Endothelial cell of umbilical vein (primary cell): ENCODE measurements at regions not wholly inside any gene's neighbourhood (a gene's known extent, or its start where the extent isn't known, plus 50 kb on each side); places are given as distances from the start of the nearest gene placed in this dataset.

Experiments
- BruUV-seq: library from RNA; stranded (reverse); fragments of 400-500 nt; replicated peaks from 2 replicates; lab custom pipeline; 2021; lab: Mats Ljungman, UMichigan
- CTCF ChIA-PET: fragments of 300-600, 350-600 bp; sonication (Branson Sonifier 250); formaldehyde crosslinking; loops from one replicate; lab custom pipeline; 2021; ENCODE audit warnings: antibody characterized with exemption, inconsistent platforms; lab: Charles Lee
- POLR2A ChIA-PET: fragments of 300-600, 350-600 bp; sonication (Branson Sonifier 250); formaldehyde crosslinking; loops from one replicate; lab custom pipeline; 2021; ENCODE audit warnings: antibody characterized with exemption, inconsistent platforms; lab: Charles Lee
- DNase-seq: peaks from one replicate; pipeline ENCODE4 v3.0.0-alpha.2; 2011; ENCODE audit warnings: low read depth, low spot score
- FAIRE-seq: peaks from 2 replicates; lab custom pipeline; 2011; peaks lifted over from hg19 to GRCh38; lab: Jason Lieb, UNC
- H2AFZ ChIP-seq: 2 replicates; pipeline ENCODE4 v1.6.0; 2012; ENCODE audit warnings: low read depth, low read length, control low read depth, inconsistent platforms
- H3K27ac ChIP-seq: 2 replicates; pipeline ENCODE4 v1.5.1; 2011; ENCODE audit warnings: low read depth, mild to moderate bottlenecking, control low read depth, low read length, moderate library complexity; ENCODE audit not compliant: insufficient read depth
- H3K27me3 ChIP-seq, 2 experiments: 2 replicates each; pipeline versions ENCODE4 v1.6.0 to v1.6.1; 2011; ENCODE audit warnings: low read length in 2 of 2, mixed read lengths in 1 of 2; ENCODE audit not compliant: control insufficient read depth in 2 of 2, insufficient read depth in 2 of 2
- H3K36me3 ChIP-seq, 2 experiments: 2 replicates in 1 of 2; 3 replicates in 1 of 2; pipeline ENCODE4 v1.5.1; 2011; ENCODE audit warnings: low read length in 2 of 2, mild to moderate bottlenecking in 1 of 2, moderate library complexity in 1 of 2; ENCODE audit not compliant: control insufficient read depth in 2 of 2, insufficient read depth in 2 of 2; ENCODE audit errors: extremely low read depth in 1 of 2
- H3K4me1 ChIP-seq: 3 replicates; pipeline ENCODE4 v1.5.1; 2011; ENCODE audit warnings: mild to moderate bottlenecking, low read length; ENCODE audit not compliant: control insufficient read depth, insufficient read depth; ENCODE audit errors: extremely low read depth
- H3K4me2 ChIP-seq: 2 replicates; pipeline ENCODE4 v1.6.1; 2011; ENCODE audit warnings: low read length, control low read depth, mixed read lengths; ENCODE audit not compliant: insufficient read depth
- H3K4me3 ChIP-seq, 3 experiments: fragments of 200-600 bp in 1 of 3; sonication (generic), shearing (Covaris generic) in 1 of 3; replicated peaks in 1 of 3; 2 replicates each; pipeline ENCODE4 v1.5.1; 2011 to 2016; ENCODE audit warnings: control low read depth in 3 of 3, low read length in 3 of 3, mild to moderate bottlenecking in 2 of 3, inconsistent platforms in 1 of 3, low read depth in 1 of 3, moderate library complexity in 1 of 3; ENCODE audit not compliant: insufficient read depth in 1 of 3
- H3K79me2 ChIP-seq: 2 replicates; pipeline ENCODE4 v1.6.0; 2012; ENCODE audit warnings: low read length, inconsistent platforms; ENCODE audit not compliant: control insufficient read depth, insufficient read depth
- H3K9ac ChIP-seq: replicated peaks from 2 replicates; pipeline ENCODE3; 2011; ENCODE audit warnings: low read length, control low read depth; ENCODE audit not compliant: insufficient read depth; ENCODE audit errors: extremely low read depth
- H3K9me1 ChIP-seq: replicated peaks from 3 replicates; pipeline ENCODE4 v1.6.0; 2011; ENCODE audit warnings: mild to moderate bottlenecking, low read length; ENCODE audit not compliant: control insufficient read depth, insufficient read depth; ENCODE audit errors: extremely low read depth
- H3K9me3 ChIP-seq: replicated peaks from 2 replicates; pipeline ENCODE4 v1.5.1; 2012; ENCODE audit warnings: low read length, inconsistent platforms; ENCODE audit not compliant: control insufficient read depth, insufficient read depth
- H4K20me1 ChIP-seq: replicated peaks from 2 replicates; pipeline ENCODE3; 2011; ENCODE audit warnings: mild to moderate bottlenecking, low read length; ENCODE audit not compliant: control insufficient read depth, insufficient read depth; ENCODE audit errors: extremely low read depth
- EZH2 ChIP-seq: IDR thresholded peaks from 2 replicates; pipeline ENCODE4 v1.6.1; 2012; ENCODE audit warnings: borderline replicate concordance, low read depth, mild to moderate bottlenecking, moderate library complexity, low read length, inconsistent platforms; ENCODE audit not compliant: severe bottlenecking
- FOS ChIP-seq: IDR thresholded peaks from 2 replicates; pipeline ENCODE4 v1.6.1; 2011; ENCODE audit warnings: mild to moderate bottlenecking, low read length, moderate library complexity, borderline replicate concordance; ENCODE audit not compliant: insufficient read depth
- GATA2 ChIP-seq: IDR thresholded peaks from 2 replicates; pipeline ENCODE4 v1.7.0; 2011; ENCODE audit warnings: low read depth, mild to moderate bottlenecking, moderate library complexity, mixed read lengths, low read length; ENCODE audit not compliant: insufficient read length, insufficient read depth
- JUN ChIP-seq: IDR thresholded peaks from 2 replicates; pipeline ENCODE4 v1.6.1; 2011; ENCODE audit warnings: borderline replicate concordance, low read depth; ENCODE audit not compliant: insufficient read length, insufficient read depth
- MYC ChIP-seq: IDR thresholded peaks from one replicate; pipeline ENCODE4 v1.6.1; 2011; ENCODE audit warnings: mild to moderate bottlenecking, low read depth, low read length
- POLR2A ChIP-seq: IDR thresholded peaks from 2 replicates; pipeline ENCODE4 v1.6.1; 2012; ENCODE audit warnings: low read depth, mild to moderate bottlenecking, control low read depth, low read length
- POLR2AphosphoS5 ChIP-seq: IDR thresholded peaks from 2 replicates; pipeline ENCODE4 v1.6.1; 2012; ENCODE audit warnings: low read depth, mild to moderate bottlenecking, control low read depth, low read length, moderate library complexity; ENCODE audit not compliant: insufficient read depth
- dilution Hi-C: fragments of 300-500 bp; cut with MboI; formaldehyde crosslinking; loops from one replicate; pipeline ENCODE4 v1.15.0; 2019; ENCODE audit warnings: low sequenced_read_pairs; ENCODE audit not compliant: extremely low pct_ligation_motif_present
- intact Hi-C: fragments of 100-400 bp; cut with micrococcal nuclease; formaldehyde crosslinking; loops from one replicate; pipeline ENCODE4 v1.10.0; 2022
- TF ChIP-seq, protein P1 (sequence below): IDR thresholded peaks from 2 replicates; pipeline ENCODE4 v1.6.1; 2011; ENCODE audit not compliant: insufficient read depth, insufficient read length
- TF ChIP-seq, protein P2 (sequence below), 2 donors: IDR thresholded peaks; 1 replicate in 1 of 2; 2 replicates in 1 of 2; pipeline ENCODE4 v1.5.1; 2011; ENCODE audit warnings: low read length in 2 of 2, mild to moderate bottlenecking in 2 of 2, moderate library complexity in 2 of 2, control low read depth in 1 of 2, inconsistent platforms in 1 of 2, low read depth in 1 of 2; ENCODE audit not compliant: insufficient read depth in 1 of 2; ENCODE audit errors: extremely low read depth in 1 of 2

DNA sequence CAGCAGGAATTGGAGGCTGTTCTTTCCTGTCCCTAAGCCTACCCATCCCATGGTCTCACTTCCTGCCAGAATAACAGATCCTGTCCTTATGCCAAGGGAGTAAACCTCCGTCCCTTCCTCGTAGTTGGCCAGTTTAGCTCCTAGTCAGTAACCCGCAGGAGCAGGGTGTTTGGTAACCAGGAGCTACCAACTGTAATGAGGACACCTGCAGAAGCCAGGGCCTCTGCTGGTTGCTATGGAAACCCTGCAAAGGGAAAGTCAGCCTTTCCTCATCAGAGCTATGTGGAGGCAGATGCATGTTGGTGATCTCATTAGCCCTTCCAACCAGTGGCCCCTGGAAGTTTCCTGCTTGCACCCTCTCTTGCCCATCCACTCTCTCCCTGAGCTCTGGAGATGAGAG lies 368.2 kb upstream of the SULF2 start:
- H4K20me1 ChIP-seq: no peaks in the 10 kb centered on the region
- FAIRE-seq (no peak), DNase-seq (no peak)
- TF ChIP-seq, protein P1, sequence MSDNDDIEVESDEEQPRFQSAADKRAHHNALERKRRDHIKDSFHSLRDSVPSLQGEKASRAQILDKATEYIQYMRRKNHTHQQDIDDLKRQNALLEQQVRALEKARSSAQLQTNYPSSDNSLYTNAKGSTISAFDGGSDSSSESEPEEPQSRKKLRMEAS: no peak
- TF ChIP-seq MYC (no peak), EZH2 (no peak)
- no peak overlapping the region for H3K4me3 ChIP-seq
- no peaks in the 10 kb centered on the region for H3K27me3 ChIP-seq
- intact Hi-C loops: no loop called here
- H3K9ac ChIP-seq: no peak overlapping the region
- no peaks in the 10 kb centered on the region for H3K4me1 ChIP-seq
- dilution Hi-C loops: no loop called here
- H3K36me3 ChIP-seq: no peaks in the 10 kb centered on the region
- H2AFZ ChIP-seq: no peak overlapping the region
- no peak overlapping the region for H3K4me2 ChIP-seq
- ChIA-PET POLR2A (no interaction called here), CTCF (no interaction called here)
- H3K9me3 ChIP-seq: no peaks in the 10 kb centered on the region
- H3K79me2 ChIP-seq: no peaks in the 10 kb centered on the region
- no TSS peak for BruUV-seq
- H3K9me1 ChIP-seq: no peaks in the 10 kb centered on the region
- no peak overlapping the region for H3K27ac ChIP-seq

DNA sequence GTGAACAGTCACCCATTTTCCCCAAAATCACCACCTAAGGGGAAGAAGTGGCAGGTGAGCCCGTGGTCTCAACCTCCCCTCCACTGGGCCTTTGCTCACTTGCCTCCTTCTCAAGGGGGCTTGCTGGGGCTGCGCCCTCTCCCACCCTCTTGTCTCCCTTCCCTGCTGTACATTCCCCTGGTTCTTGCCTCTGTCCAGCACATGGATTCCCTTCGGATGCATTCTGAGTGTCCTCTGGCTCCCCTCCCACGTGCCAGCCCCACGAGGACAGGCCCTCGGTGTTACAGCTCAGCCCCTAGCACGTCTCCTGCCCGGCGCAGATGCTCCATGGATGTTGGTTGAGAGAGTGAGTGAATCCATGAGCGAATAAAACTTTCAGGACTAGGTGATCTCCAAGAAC lies 367.8 kb upstream of the SULF2 start:
- Histone ChIP-seq H3K79me2 (no peaks in the 10 kb centered on the region), H3K27ac (no peak overlapping the region), H3K9ac (no peak overlapping the region), H3K9me1 (no peaks in the 10 kb centered on the region), H3K4me1 (no peaks in the 10 kb centered on the region), H3K27me3 (no peaks in the 10 kb centered on the region), H3K9me3 (no peaks in the 10 kb centered on the region), H2AFZ (no peak overlapping the region), H3K4me2 (no peak overlapping the region), H3K4me3 (no peak overlapping the region), H4K20me1 (no peaks in the 10 kb centered on the region), H3K36me3 (no peaks in the 10 kb centered on the region)
- DNase-seq (no peak), FAIRE-seq (no peak)
- CTCF ChIA-PET: no interaction called here
- no peak for TF ChIP-seq POLR2A
- TF ChIP-seq, protein P1: no peak
- TF ChIP-seq, protein P2, sequence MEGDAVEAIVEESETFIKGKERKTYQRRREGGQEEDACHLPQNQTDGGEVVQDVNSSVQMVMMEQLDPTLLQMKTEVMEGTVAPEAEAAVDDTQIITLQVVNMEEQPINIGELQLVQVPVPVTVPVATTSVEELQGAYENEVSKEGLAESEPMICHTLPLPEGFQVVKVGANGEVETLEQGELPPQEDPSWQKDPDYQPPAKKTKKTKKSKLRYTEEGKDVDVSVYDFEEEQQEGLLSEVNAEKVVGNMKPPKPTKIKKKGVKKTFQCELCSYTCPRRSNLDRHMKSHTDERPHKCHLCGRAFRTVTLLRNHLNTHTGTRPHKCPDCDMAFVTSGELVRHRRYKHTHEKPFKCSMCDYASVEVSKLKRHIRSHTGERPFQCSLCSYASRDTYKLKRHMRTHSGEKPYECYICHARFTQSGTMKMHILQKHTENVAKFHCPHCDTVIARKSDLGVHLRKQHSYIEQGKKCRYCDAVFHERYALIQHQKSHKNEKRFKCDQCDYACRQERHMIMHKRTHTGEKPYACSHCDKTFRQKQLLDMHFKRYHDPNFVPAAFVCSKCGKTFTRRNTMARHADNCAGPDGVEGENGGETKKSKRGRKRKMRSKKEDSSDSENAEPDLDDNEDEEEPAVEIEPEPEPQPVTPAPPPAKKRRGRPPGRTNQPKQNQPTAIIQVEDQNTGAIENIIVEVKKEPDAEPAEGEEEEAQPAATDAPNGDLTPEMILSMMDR (IDR thresholded peaks at IDR 0.05; ENCODE audit: extremely low read depth in 1 of 2, insufficient read depth in 1 of 2, low read depth in 1 of 2, low read length in 2 of 2): no peak
- no peak for TF ChIP-seq FOS
- no peak for TF ChIP-seq POLR2AphosphoS5
- no peak for TF ChIP-seq EZH2
- no peak for TF ChIP-seq MYC
- TF ChIP-seq GATA2: no peak
- TF ChIP-seq JUN: no peak
- BruUV-seq: no TSS peak
- dilution Hi-C loops (no loop called here), intact Hi-C loops (no loop called here)
- POLR2A ChIA-PET: no interaction called here
